ENCODE measurements at regions not wholly inside any gene's neighbourhood (a gene's known extent, or its start where the extent isn't known, plus 50 kb on each side); places are given as distances from the start of the nearest gene placed in this dataset.

- TF ChIP-seq MLX (CRISPR knock-in tag; IDR thresholded peaks at IDR 0.05) (no peak), CTCF (IDR thresholded peaks at IDR 0.05) (no peak), NFYB (CRISPR knock-in tag; conservative IDR thresholded peaks at IDR 0.05; ENCODE audit: low read depth) (no peak), USF2 (CRISPR knock-in tag; IDR thresholded peaks at IDR 0.05) (no peak), ZNF281 (CRISPR knock-in tag; IDR thresholded peaks at IDR 0.05) (no peak), ATF3 (CRISPR knock-in tag; conservative IDR thresholded peaks at IDR 0.05) (no peak), TEAD1 (CRISPR knock-in tag; IDR thresholded peaks at IDR 0.05) (no peak), PRRX2 (CRISPR knock-in tag; IDR thresholded peaks at IDR 0.05) (no peak), ATF2 (CRISPR knock-in tag; IDR thresholded peaks at IDR 0.05; ENCODE audit: borderline replicate concordance, low read depth) (no peak), JUN (CRISPR knock-in tag; IDR thresholded peaks at IDR 0.05) (no peak)
Measured at GRCh38 chr12:43094886-43095575, 457.0 kb downstream of the ADAMTS20 start.

Measured in WTC11 (cell line).